Breast epithelium (tissue), 4 donors: ENCODE measurements at regions not wholly inside any gene's neighbourhood (a gene's known extent, or its start where the extent isn't known, plus 50 kb on each side); places are given as distances from the start of the nearest gene placed in this dataset.

ENCODE experiments used
- DNase-seq, 2 donors: peaks; one replicate each; pipeline ENCODE4 v3.0.0-alpha.2; 2019; ENCODE audit warnings: low spot score in 2 of 2
- H3K27ac ChIP-seq, 2 donors: fragments of 200-600 bp; sonication (generic) in 1 of 2; one replicate each; pipeline ENCODE4 v1.5.1; 2016 to 2019; ENCODE audit warnings: mild to moderate bottlenecking in 1 of 2
- H3K27me3 ChIP-seq, 2 donors: fragments of 200-600 bp; sonication (generic) in 1 of 2; one replicate each; pipeline versions ENCODE4 v1.5.1 to v1.6.0; 2017 to 2019; ENCODE audit warnings: control low read depth in 1 of 2, mild to moderate bottlenecking in 1 of 2
- H3K36me3 ChIP-seq: fragments of 200-600 bp; one replicate; pipeline ENCODE4 v1.5.1; 2019
- H3K4me1 ChIP-seq, 2 donors: fragments of 200-600 bp; sonication (generic); one replicate each; pipeline ENCODE4 v1.5.1; 2016 to 2019; ENCODE audit warnings: control low read depth in 1 of 2
- H3K4me3 ChIP-seq, 3 donors: fragments of 200-600 bp; sonication (generic); 1 replicate in 2 of 3; 2 replicates in 1 of 3; pipeline ENCODE4 v1.5.1; 2016 to 2019; ENCODE audit warnings: mild to moderate bottlenecking in 3 of 3, moderate library complexity in 2 of 3
- H3K9me3 ChIP-seq, 2 donors: fragments of 200-600 bp; sonication (generic) in 1 of 2; one replicate each; pipeline ENCODE4 v1.5.1; 2016 to 2019; ENCODE audit warnings: control low read depth in 1 of 2
- POLR2A ChIP-seq: fragments of 450-650 bp; IDR thresholded peaks from one replicate; pipeline ENCODE4 v1.6.1; 2016; ENCODE audit warnings: antibody characterized with exemption, mild to moderate bottlenecking, moderate library complexity
- POLR2AphosphoS5 ChIP-seq, 3 donors: sonication (generic); formaldehyde crosslinking; IDR thresholded peaks; one replicate each; pipeline ENCODE4 v1.6.1; 2017; ENCODE audit warnings: antibody characterized with exemption in 3 of 3
- intact Hi-C: fragments of 100-400 bp; cut with DNase I; formaldehyde crosslinking; loops from one replicate; pipeline ENCODE4 v1.15.1; 2023; ENCODE audit warnings: low total_unique reads
- TF ChIP-seq, protein P1 (sequence below), 3 donors: fragments of 450-650 bp; IDR thresholded peaks; one replicate each; pipeline ENCODE4 v1.5.1; 2016 to 2017; ENCODE audit warnings: antibody characterized with exemption in 3 of 3, mild to moderate bottlenecking in 3 of 3, moderate library complexity in 3 of 3

DNA sequence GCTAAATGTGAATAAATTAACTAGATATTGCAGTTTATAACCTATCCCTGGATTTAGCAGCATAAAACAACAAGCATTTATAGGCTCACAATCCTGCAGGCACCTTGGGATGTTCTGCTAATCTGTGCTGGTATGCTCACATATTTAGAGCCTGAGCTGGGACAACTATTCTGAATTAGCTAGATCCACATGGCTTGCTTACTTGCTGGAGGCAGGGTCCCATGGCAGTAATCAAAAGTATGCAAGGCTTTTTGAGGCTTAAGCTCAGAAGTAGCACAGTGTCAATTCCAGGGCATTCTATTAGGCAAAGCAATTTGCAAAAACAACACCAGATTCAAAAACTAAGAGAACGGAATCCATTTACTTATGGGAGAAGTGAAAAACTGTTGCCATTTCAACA lies 745.0 kb upstream of the ACO1 start:
- Histone ChIP-seq H3K27me3 (no peaks in the 10 kb centered on the region), H3K9me3 (no peaks in the 10 kb centered on the region), H3K4me1 (no peaks in the 10 kb centered on the region), H3K27ac (no peak overlapping the region), H3K36me3 (no peaks in the 10 kb centered on the region), H3K4me3 (no peak overlapping the region)
- intact Hi-C loops: no loop called here
- no peak for DNase-seq
- TF ChIP-seq POLR2A (no peak), POLR2AphosphoS5 (IDR thresholded peaks at IDR 0.05) (no peak)
- TF ChIP-seq, protein P1, sequence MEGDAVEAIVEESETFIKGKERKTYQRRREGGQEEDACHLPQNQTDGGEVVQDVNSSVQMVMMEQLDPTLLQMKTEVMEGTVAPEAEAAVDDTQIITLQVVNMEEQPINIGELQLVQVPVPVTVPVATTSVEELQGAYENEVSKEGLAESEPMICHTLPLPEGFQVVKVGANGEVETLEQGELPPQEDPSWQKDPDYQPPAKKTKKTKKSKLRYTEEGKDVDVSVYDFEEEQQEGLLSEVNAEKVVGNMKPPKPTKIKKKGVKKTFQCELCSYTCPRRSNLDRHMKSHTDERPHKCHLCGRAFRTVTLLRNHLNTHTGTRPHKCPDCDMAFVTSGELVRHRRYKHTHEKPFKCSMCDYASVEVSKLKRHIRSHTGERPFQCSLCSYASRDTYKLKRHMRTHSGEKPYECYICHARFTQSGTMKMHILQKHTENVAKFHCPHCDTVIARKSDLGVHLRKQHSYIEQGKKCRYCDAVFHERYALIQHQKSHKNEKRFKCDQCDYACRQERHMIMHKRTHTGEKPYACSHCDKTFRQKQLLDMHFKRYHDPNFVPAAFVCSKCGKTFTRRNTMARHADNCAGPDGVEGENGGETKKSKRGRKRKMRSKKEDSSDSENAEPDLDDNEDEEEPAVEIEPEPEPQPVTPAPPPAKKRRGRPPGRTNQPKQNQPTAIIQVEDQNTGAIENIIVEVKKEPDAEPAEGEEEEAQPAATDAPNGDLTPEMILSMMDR (IDR thresholded peaks at IDR 0.05): no peak

GRCh38 chr9:31669311-31669710 lies 715.1 kb upstream of the ACO1 start:
- H3K27ac ChIP-seq: no peak overlapping the region
- no peaks in the 10 kb centered on the region for H3K27me3 ChIP-seq
- H3K36me3 ChIP-seq: no peaks in the 10 kb centered on the region
- H3K4me3 ChIP-seq: no peak overlapping the region
- no peaks in the 10 kb centered on the region for H3K4me1 ChIP-seq
- no peak for DNase-seq
- no peaks in the 10 kb centered on the region for H3K9me3 ChIP-seq
- intact Hi-C loops: loop anchor here (10.0 kb wide), 1 partner anchor 985 kb away; no protein-coding TSS in a partner anchor
- TF ChIP-seq, protein P1 (IDR thresholded peaks at IDR 0.05): no peak
- TF ChIP-seq POLR2AphosphoS5 (IDR thresholded peaks at IDR 0.05): no peak
- TF ChIP-seq POLR2A: no peak

GRCh38 chr9:31671011-31671410 lies 713.4 kb upstream of the ACO1 start:
- no peak for TF ChIP-seq POLR2AphosphoS5 (IDR thresholded peaks at IDR 0.05)
- TF ChIP-seq POLR2A: no peak
- TF ChIP-seq, protein P1 (IDR thresholded peaks at IDR 0.05): no peak
- H3K27me3 ChIP-seq: no peaks in the 10 kb centered on the region
- no peak overlapping the region for H3K27ac ChIP-seq
- DNase-seq: no peak
- no peak overlapping the region for H3K4me3 ChIP-seq
- intact Hi-C loops: no loop called here
- no peaks in the 10 kb centered on the region for H3K36me3 ChIP-seq
- no peaks in the 10 kb centered on the region for H3K4me1 ChIP-seq
- no peaks in the 10 kb centered on the region for H3K9me3 ChIP-seq

- TF ChIP-seq POLR2A (no peak), POLR2AphosphoS5 (IDR thresholded peaks at IDR 0.05) (no peak)
- no peak overlapping the region for H3K4me3 ChIP-seq
- H3K9me3 ChIP-seq: no peaks in the 10 kb centered on the region
- DNase-seq: no peak
- H3K36me3 ChIP-seq: no peaks in the 10 kb centered on the region
- intact Hi-C loops: no loop called here
- H3K27me3 ChIP-seq: no peaks in the 10 kb centered on the region
- H3K27ac ChIP-seq: no peak overlapping the region
- no peaks in the 10 kb centered on the region for H3K4me1 ChIP-seq
Observed at GRCh38 chr9:31674264-31674663, 710.2 kb upstream of the ACO1 start.

GRCh38 chr9:31677415-31677814 lies 707.0 kb upstream of the ACO1 start:
- intact Hi-C loops: no loop called here
- Histone ChIP-seq H3K36me3 (no peaks in the 10 kb centered on the region), H3K27me3 (no peaks in the 10 kb centered on the region), H3K9me3 (no peaks in the 10 kb centered on the region), H3K4me1 (no peaks in the 10 kb centered on the region), H3K4me3 (no peak overlapping the region), H3K27ac (no peak overlapping the region)
- TF ChIP-seq, protein P1 (IDR thresholded peaks at IDR 0.05): no peak
- no peak for TF ChIP-seq POLR2A
- no peak for TF ChIP-seq POLR2AphosphoS5 (IDR thresholded peaks at IDR 0.05)
- no peak for DNase-seq

GRCh38 chr9:31677877-31678276 lies 706.6 kb upstream of the ACO1 start:
- Histone ChIP-seq H3K4me3 (no peak overlapping the region), H3K27ac (no peak overlapping the region), H3K27me3 (no peaks in the 10 kb centered on the region), H3K9me3 (no peaks in the 10 kb centered on the region), H3K36me3 (no peaks in the 10 kb centered on the region), H3K4me1 (no peaks in the 10 kb centered on the region)
- no peak for TF ChIP-seq POLR2AphosphoS5 (IDR thresholded peaks at IDR 0.05)
- no peak for DNase-seq
- intact Hi-C loops: no loop called here
